ENCODE measurements at regions not wholly inside any gene's neighbourhood (a gene's known extent, or its start where the extent isn't known, plus 50 kb on each side); places are given as distances from the start of the nearest gene placed in this dataset.

- no peak for TF ChIP-seq EZH2phosphoT487 (IDR thresholded peaks at IDR 0.05; ENCODE audit: low read length)
- no peak for TF ChIP-seq CTCF (IDR thresholded peaks at IDR 0.05; ENCODE audit: low read length)
These were observed 166.0 kb downstream of the PDGFRA start for GRCh38 chr4:54395013-54395527.
